Vagina (tissue), 2 donors: ENCODE measurements at regions not wholly inside any gene's neighbourhood (a gene's known extent, or its start where the extent isn't known, plus 50 kb on each side); places are given as distances from the start of the nearest gene placed in this dataset.

Source experiments
- DNase-seq, 2 donors: peaks; one replicate each; pipeline ENCODE4 v3.0.0-alpha.2; 2017; ENCODE audit errors: extremely low spot score in 2 of 2
- H3K27ac ChIP-seq: fragments of 200-600 bp; sonication (generic); one replicate; pipeline ENCODE4 v1.5.1; 2019
- H3K27me3 ChIP-seq: fragments of 200-600 bp; sonication (generic); one replicate; pipeline ENCODE4 v1.5.1; 2019
- H3K36me3 ChIP-seq, 2 donors: fragments of 200-600 bp; sonication (generic); one replicate each; pipeline ENCODE4 v1.5.1; 2017 to 2019
- H3K4me1 ChIP-seq: fragments of 200-600 bp; sonication (generic); one replicate; pipeline ENCODE4 v1.5.1; 2019
- H3K4me3 ChIP-seq, 2 donors: fragments of 200-600 bp; sonication (generic); 1 replicate in 1 of 2; 2 replicates in 1 of 2; pipeline ENCODE4 v1.5.1; 2016 to 2019
- H3K9me3 ChIP-seq: fragments of 200-600 bp; sonication (generic); one replicate; pipeline ENCODE4 v1.5.1; 2019
- CTCF ChIP-seq, 3 experiments: fragments of 450-650 bp in 2 of 3; fragments of 200-600 bp in 1 of 3; sonication (generic) in 1 of 3; IDR thresholded peaks; one replicate each; pipeline ENCODE4 v1.5.1; 2017 to 2019; ENCODE audit warnings: antibody characterized with exemption in 3 of 3, mild to moderate bottlenecking in 2 of 3, moderate library complexity in 2 of 3
- POLR2A ChIP-seq, 2 donors: fragments of 450-650 bp; IDR thresholded peaks; one replicate each; pipeline ENCODE4 v1.6.1; 2017; ENCODE audit warnings: antibody characterized with exemption in 2 of 2, mild to moderate bottlenecking in 2 of 2, moderate library complexity in 2 of 2
- POLR2AphosphoS5 ChIP-seq, 2 donors: sonication (generic); formaldehyde crosslinking; IDR thresholded peaks; one replicate each; pipeline ENCODE4 v1.9.0; 2017; ENCODE audit warnings: antibody characterized with exemption in 2 of 2, mild to moderate bottlenecking in 2 of 2, low read depth in 1 of 2; ENCODE audit not compliant: insufficient read depth in 1 of 2
- intact Hi-C: fragments of 100-400 bp; cut with DNase I; formaldehyde crosslinking; loops from one replicate; pipeline ENCODE4 v1.15.1; 2023

GRCh38 chr2:7450188-7450832 lies 533.1 kb downstream of the RNF144A start:
- TF ChIP-seq CTCF (IDR thresholded peaks at IDR 0.05) (no peak), POLR2AphosphoS5 (IDR thresholded peaks at IDR 0.05; ENCODE audit: insufficient read depth in 1 of 2, low read depth in 1 of 2) (no peak), POLR2A (IDR thresholded peaks at IDR 0.05) (no peak)
- no peak for DNase-seq
- Histone ChIP-seq H3K27ac (no peak overlapping the region), H3K4me1 (no peaks in the 10 kb centered on the region), H3K4me3 (no peak overlapping the region), H3K9me3 (no peaks in the 10 kb centered on the region), H3K36me3 (no peaks in the 10 kb centered on the region), H3K27me3 (no peaks in the 10 kb centered on the region)
- intact Hi-C loops: no loop called here

GRCh38 chr2:7450833-7451190 lies 533.6 kb downstream of the RNF144A start:
- H3K36me3 ChIP-seq: no peaks in the 10 kb centered on the region
- no peak overlapping the region for H3K27ac ChIP-seq
- H3K27me3 ChIP-seq: no peaks in the 10 kb centered on the region
- intact Hi-C loops: no loop called here
- H3K4me1 ChIP-seq: no peaks in the 10 kb centered on the region
- H3K4me3 ChIP-seq: no peak overlapping the region
- no peak for TF ChIP-seq CTCF (IDR thresholded peaks at IDR 0.05)
- no peaks in the 10 kb centered on the region for H3K9me3 ChIP-seq
- DNase-seq: no peak

- Histone ChIP-seq H3K9me3 (no peaks in the 10 kb centered on the region), H3K27ac (no peak overlapping the region), H3K4me1 (no peaks in the 10 kb centered on the region), H3K27me3 (no peaks in the 10 kb centered on the region), H3K36me3 (no peaks in the 10 kb centered on the region), H3K4me3 (no peak overlapping the region)
- no peak for DNase-seq
- intact Hi-C loops: no loop called here
- TF ChIP-seq POLR2AphosphoS5 (IDR thresholded peaks at IDR 0.05; ENCODE audit: insufficient read depth in 1 of 2, low read depth in 1 of 2) (no peak), POLR2A (IDR thresholded peaks at IDR 0.05) (no peak), CTCF (IDR thresholded peaks at IDR 0.05) (no peak)
These were observed 535.1 kb downstream of the RNF144A start for GRCh38 chr2:7452110-7452876.

GRCh38 chr2:7454592-7454991 lies 537.4 kb downstream of the RNF144A start:
- no peak overlapping the region for H3K4me3 ChIP-seq
- no peak for DNase-seq
- no peaks in the 10 kb centered on the region for H3K27me3 ChIP-seq
- TF ChIP-seq POLR2A (IDR thresholded peaks at IDR 0.05) (no peak), CTCF (IDR thresholded peaks at IDR 0.05) (no peak), POLR2AphosphoS5 (IDR thresholded peaks at IDR 0.05; ENCODE audit: insufficient read depth in 1 of 2, low read depth in 1 of 2) (no peak)
- H3K36me3 ChIP-seq: no peaks in the 10 kb centered on the region
- H3K27ac ChIP-seq: no peak overlapping the region
- intact Hi-C loops: no loop called here
- H3K9me3 ChIP-seq: no peaks in the 10 kb centered on the region
- H3K4me1 ChIP-seq: no peaks in the 10 kb centered on the region

- no peak for TF ChIP-seq POLR2A (IDR thresholded peaks at IDR 0.05)
- no peak for TF ChIP-seq CTCF (IDR thresholded peaks at IDR 0.05)
- no peak for TF ChIP-seq POLR2AphosphoS5 (IDR thresholded peaks at IDR 0.05; ENCODE audit: insufficient read depth in 1 of 2, low read depth in 1 of 2)
- Histone ChIP-seq H3K27me3 (no peaks in the 10 kb centered on the region), H3K4me3 (no peak overlapping the region), H3K9me3 (no peaks in the 10 kb centered on the region), H3K4me1 (no peaks in the 10 kb centered on the region), H3K27ac (no peak overlapping the region), H3K36me3 (no peaks in the 10 kb centered on the region)
- intact Hi-C loops: no loop called here
- no peak for DNase-seq
These were observed 539.5 kb downstream of the RNF144A start for GRCh38 chr2:7456762-7457161.
